Gastroesophageal sphincter (tissue), 3 donors: ENCODE measurements at regions not wholly inside any gene's neighbourhood (a gene's known extent, or its start where the extent isn't known, plus 50 kb on each side); places are given as distances from the start of the nearest gene placed in this dataset.

Experiments used
- CTCF ChIP-seq, 4 experiments: fragments of 200-600 bp in 2 of 4; fragments of 450-650 bp in 2 of 4; sonication (generic) in 1 of 4; IDR thresholded peaks; one replicate each; pipeline ENCODE4 v1.5.1; 2017 to 2019; ENCODE audit warnings: antibody characterized with exemption in 4 of 4, mild to moderate bottlenecking in 2 of 4, moderate library complexity in 2 of 4
- POLR2A ChIP-seq, 2 donors: fragments of 450-650 bp; IDR thresholded peaks; one replicate each; pipeline ENCODE4 v1.6.1; 2017; ENCODE audit warnings: antibody characterized with exemption in 2 of 2, mild to moderate bottlenecking in 2 of 2, moderate library complexity in 1 of 2
- POLR2AphosphoS5 ChIP-seq: sonication (generic); formaldehyde crosslinking; IDR thresholded peaks from one replicate; pipeline ENCODE4 v1.6.1; 2017; ENCODE audit warnings: antibody characterized with exemption

- no peak for TF ChIP-seq POLR2A (IDR thresholded peaks at IDR 0.05)
- TF ChIP-seq POLR2AphosphoS5 = no peak
- no peak for TF ChIP-seq CTCF (IDR thresholded peaks at IDR 0.05)
Observed at GRCh38 chr1:147077081-147077480, 95.2 kb downstream of the PRKAB2 start.
